HEK293T (cell line): ENCODE measurements at regions not wholly inside any gene's neighbourhood (a gene's known extent, or its start where the extent isn't known, plus 50 kb on each side); places are given as distances from the start of the nearest gene placed in this dataset.

Experiments used
- ARNT ChIP-seq: fragments of 450-650 bp; IDR thresholded peaks from 2 replicates; pipeline ENCODE4 v1.6.1; 2017; ENCODE audit warnings: mild to moderate bottlenecking
- BHLHE40 ChIP-seq: fragments of 450-650 bp; IDR thresholded peaks from 2 replicates; pipeline ENCODE4 v1.6.1; 2016; ENCODE audit warnings: mild to moderate bottlenecking, moderate library complexity, borderline replicate concordance
- FOXA1 ChIP-seq: fragments of 450-650 bp; IDR thresholded peaks from 2 replicates; pipeline ENCODE4 v1.6.1; 2016; ENCODE audit warnings: mild to moderate bottlenecking
- NFRKB ChIP-seq: fragments of 450-650 bp; IDR thresholded peaks from 2 replicates; pipeline ENCODE4 v1.6.1; 2016; ENCODE audit warnings: mild to moderate bottlenecking, moderate library complexity
- SP1 ChIP-seq: fragments of 450-650 bp; IDR thresholded peaks from 2 replicates; pipeline ENCODE4 v1.6.1; 2017
- SUZ12 ChIP-seq: fragments of 450-650 bp; IDR thresholded peaks from 2 replicates; pipeline ENCODE4 v1.6.1; 2016; ENCODE audit warnings: mild to moderate bottlenecking
- TARDBP ChIP-seq: fragments of 450-650 bp; IDR thresholded peaks from 2 replicates; pipeline ENCODE4 v1.6.1; 2016

- TF ChIP-seq ARNT (no peak), SP1 (no peak), BHLHE40 (no peak), TARDBP (no peak), SUZ12 (no peak), NFRKB (no peak), FOXA1 (no peak)
Measured at GRCh38 chr6:81446509-81446908, 306.0 kb downstream of the TENT5A start.
